Upper lobe of left lung (tissue), 4 donors: ENCODE measurements at regions not wholly inside any gene's neighbourhood (a gene's known extent, or its start where the extent isn't known, plus 50 kb on each side); places are given as distances from the start of the nearest gene placed in this dataset.

Experiments
- POLR2A ChIP-seq, 4 donors: fragments of 450-650 bp; IDR thresholded peaks; one replicate each; pipeline ENCODE4 v1.5.1; 2016 to 2017; ENCODE audit warnings: antibody characterized with exemption in 4 of 4, mild to moderate bottlenecking in 2 of 4
- POLR2AphosphoS5 ChIP-seq, 2 donors: sonication (generic); formaldehyde crosslinking; IDR thresholded peaks; one replicate each; pipeline ENCODE4 v1.5.1; 2017; ENCODE audit warnings: antibody characterized with exemption in 2 of 2
- TF ChIP-seq, protein P1 (sequence below), 6 experiments: fragments of 450-650 bp in 4 of 6; fragments of 200-600 bp in 2 of 6; sonication (generic) in 2 of 6; IDR thresholded peaks; one replicate each; pipeline ENCODE4 v1.5.1; 2016 to 2019; ENCODE audit warnings: antibody characterized with exemption in 6 of 6

- TF ChIP-seq, protein P1, sequence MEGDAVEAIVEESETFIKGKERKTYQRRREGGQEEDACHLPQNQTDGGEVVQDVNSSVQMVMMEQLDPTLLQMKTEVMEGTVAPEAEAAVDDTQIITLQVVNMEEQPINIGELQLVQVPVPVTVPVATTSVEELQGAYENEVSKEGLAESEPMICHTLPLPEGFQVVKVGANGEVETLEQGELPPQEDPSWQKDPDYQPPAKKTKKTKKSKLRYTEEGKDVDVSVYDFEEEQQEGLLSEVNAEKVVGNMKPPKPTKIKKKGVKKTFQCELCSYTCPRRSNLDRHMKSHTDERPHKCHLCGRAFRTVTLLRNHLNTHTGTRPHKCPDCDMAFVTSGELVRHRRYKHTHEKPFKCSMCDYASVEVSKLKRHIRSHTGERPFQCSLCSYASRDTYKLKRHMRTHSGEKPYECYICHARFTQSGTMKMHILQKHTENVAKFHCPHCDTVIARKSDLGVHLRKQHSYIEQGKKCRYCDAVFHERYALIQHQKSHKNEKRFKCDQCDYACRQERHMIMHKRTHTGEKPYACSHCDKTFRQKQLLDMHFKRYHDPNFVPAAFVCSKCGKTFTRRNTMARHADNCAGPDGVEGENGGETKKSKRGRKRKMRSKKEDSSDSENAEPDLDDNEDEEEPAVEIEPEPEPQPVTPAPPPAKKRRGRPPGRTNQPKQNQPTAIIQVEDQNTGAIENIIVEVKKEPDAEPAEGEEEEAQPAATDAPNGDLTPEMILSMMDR (IDR thresholded peaks at IDR 0.05): no peak
- TF ChIP-seq POLR2A (IDR thresholded peaks at IDR 0.05) (no peak), POLR2AphosphoS5 (IDR thresholded peaks at IDR 0.05) (no peak)
Observed at GRCh38 chr6:23754197-23754596, 371.8 kb upstream of the NRSN1 start.
